Caki2 (cell line): ENCODE measurements at regions not wholly inside any gene's neighbourhood (a gene's known extent, or its start where the extent isn't known, plus 50 kb on each side); places are given as distances from the start of the nearest gene placed in this dataset.

Experiments used
- DNase-seq: peaks from one replicate; pipeline ENCODE4 v3.0.0-alpha.2; 2015; ENCODE audit warnings: low read depth
- in situ Hi-C: cut with HindIII; loops from 2 replicates; pipeline ENCODE4 v1.10.0; 2016; ENCODE audit warnings: low sequenced_read_pairs, low pct_unique_long_range_greater_than_20kb, mixed read lengths

DNA sequence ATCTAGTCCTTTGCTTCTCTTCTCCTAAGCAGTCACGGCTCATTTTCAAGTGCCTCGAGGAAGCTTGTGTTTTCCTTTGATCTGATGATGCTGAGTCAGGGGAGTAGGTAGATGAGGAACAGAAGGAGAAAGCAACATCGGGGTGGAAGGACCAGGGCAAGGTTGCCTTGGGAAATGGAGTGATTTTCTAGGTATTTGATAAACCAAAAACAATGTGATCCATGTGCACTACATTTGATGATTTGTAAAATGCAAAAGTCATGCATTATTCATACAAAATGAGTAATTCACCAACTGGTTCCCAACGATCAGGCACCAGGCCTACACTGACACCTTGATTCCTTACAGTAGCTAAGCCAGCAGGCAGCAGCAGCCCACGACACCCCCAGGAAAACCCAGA, 205.3 kb downstream of the ANAPC1 start:
- in situ Hi-C loops, result no loop called here
- DNase-seq, result peak; percentile 75

DNA sequence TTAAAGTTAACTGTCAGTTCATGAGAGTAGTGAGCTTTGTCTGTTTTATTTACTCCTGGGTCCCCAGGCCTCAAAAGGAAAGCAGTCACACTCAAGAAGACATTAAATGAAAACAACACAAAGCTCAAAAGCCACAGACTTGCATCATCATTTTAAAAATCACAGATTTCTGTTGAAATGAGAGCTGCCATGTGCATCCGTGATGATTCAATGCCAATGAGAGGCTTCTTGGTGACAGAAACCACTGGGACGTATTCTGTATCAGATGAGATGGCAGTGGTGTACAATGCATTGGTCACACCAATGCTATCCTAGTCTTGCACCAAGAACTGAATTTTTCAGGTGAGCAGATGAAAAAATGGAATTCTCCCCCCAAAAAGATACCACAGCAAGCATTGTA, 204.8 kb downstream of the ANAPC1 start:
- DNase-seq, result peak; percentile 30
- in situ Hi-C loops, result no loop called here

DNA sequence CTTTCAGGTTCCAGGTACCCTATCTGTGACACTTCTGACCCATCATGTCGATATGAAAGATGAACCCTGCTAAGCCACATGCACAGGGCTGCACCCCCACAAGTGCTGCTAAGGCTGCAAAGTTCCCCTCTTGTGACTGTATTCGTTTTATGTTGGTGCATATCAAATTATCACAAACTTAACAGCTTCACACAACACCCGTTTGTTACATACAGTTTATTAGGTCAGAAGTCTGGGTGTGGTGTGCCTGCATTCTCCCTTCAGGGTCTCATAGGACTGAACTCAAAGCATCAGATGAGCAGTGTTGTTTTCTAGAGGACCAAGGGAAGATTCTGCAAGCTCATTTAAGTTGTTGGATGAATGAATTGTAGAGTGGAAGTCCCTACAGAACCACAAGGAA, 199.4 kb downstream of the ANAPC1 start:
- no peak for DNase-seq
- in situ Hi-C loops, result no loop called here

DNA sequence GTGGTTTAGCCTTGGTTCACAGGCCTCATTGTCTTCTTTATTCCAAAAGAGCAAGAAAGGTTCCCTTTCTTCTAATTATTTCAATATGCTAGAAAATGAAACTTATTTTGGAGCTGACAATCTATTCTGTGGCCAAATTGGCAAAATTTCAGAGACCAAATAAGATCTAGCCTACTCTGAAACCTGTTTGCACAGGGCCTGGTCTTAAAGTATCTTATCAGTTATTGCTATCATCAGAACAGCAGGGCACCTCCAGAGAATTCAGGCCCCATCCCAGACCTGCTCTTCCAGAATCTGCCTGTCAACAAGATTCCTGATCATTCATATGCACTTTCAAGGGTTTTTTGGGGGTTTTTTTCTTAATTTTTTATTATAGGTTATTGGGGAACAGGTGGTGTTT, 198.7 kb downstream of the ANAPC1 start:
- in situ Hi-C loops, result no loop called here
- no peak for DNase-seq

DNA sequence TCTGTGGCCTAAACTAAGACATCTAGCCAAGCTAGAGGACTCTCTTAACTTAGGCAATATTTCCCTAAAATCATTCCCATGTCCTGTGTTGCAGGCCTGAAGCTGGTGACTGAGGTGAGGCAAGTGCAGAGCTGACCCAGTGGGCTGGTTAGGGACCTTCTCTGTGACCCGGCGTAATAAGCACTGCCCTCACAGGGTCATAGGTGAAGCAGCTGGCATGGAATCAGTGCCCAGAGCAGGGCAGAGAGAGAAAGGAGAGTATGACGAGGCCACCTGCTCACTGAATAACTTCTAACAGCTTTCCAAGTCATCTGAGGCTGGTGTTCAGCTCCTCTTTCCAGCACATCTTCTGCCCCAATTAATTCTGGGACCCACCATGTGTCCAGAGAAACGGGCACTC, 197.0 kb downstream of the ANAPC1 start:
- in situ Hi-C loops, result no loop called here
- DNase-seq, result no peak

DNA sequence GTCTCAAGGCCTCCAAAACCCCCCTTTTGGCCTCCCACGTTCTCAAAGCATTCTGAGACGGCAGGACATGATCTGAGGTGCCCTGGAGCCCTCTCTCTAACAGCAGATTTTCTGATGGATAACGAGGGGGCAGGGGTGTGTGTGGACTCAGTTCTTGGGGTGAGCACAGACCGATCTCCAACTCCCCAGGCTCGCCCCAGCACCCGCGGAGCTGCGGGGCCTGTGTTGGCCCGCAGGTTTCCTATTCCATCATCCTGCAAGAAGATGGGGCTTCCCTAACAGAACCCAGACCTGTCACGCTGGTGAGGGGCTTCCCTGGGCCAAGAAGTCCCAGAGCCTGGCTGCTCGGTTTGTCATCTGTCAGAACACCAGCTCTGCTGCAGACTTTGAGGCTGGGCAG, 196.1 kb downstream of the ANAPC1 start:
- in situ Hi-C loops, result no loop called here
- no peak for DNase-seq

DNA sequence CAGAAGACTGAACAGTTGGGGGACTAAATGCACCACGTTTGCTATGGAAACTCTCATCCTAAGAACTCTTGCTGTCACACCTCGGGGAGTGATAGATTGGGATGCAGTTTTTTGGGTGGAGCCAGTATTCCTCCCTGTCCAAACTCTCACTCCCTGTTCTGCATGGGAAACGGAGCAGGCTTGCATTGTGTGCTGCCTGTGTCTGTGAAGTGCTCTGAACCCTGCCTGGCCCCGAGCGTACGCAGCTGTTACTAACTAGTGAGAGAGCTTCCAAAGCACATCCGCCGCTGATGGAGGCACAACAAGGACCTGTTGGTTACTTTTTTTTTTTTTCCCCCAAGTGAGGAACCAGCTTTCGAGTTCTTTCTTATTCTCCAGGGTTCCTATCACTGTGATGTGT, 195.5 kb downstream of the ANAPC1 start:
- in situ Hi-C loops, result no loop called here

DNA sequence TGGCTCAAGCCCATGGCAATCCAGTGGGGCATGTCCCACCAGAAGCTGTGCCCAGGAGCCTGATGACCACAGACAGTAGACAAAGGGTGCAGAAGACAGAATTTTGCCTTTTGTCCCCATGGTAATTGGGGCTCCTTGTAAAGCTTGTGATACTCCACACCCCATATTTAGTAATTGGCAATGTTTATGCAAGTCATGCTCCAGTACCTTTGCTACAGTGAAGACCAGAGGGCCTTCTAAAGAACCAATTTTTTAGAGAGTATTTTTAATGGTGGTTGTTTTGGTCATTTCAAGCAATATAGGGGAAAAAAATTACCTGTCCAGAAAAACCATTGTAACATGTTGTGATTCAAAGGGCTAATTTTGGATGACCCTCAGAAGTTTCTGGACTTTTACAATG, 194.8 kb downstream of the ANAPC1 start:
- in situ Hi-C loops, result no loop called here
- DNase-seq, result no peak

More for the DNA sequence above, 195.5 kb downstream of the ANAPC1 start:
- no peak for DNase-seq

DNA sequence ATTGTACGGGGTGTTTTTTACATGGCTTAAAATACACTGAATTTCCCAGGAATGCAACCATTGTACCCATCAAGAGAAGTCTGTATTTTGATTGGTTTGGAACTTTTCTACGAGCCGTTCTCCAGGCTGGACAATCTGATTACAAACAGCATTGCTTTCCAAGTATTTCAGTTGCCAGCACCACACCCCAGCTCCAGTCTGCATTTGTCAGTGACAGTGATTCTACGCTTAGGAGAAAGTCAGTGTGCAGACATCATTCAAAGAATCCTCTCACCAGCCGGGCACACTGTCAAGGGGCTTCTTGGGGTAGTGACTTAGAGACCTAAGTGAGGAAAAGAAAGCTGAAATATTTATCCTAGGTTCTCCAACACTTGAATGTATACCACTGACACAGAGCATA, 194.1 kb downstream of the ANAPC1 start:
- no peak for DNase-seq
- in situ Hi-C loops, result no loop called here

DNA sequence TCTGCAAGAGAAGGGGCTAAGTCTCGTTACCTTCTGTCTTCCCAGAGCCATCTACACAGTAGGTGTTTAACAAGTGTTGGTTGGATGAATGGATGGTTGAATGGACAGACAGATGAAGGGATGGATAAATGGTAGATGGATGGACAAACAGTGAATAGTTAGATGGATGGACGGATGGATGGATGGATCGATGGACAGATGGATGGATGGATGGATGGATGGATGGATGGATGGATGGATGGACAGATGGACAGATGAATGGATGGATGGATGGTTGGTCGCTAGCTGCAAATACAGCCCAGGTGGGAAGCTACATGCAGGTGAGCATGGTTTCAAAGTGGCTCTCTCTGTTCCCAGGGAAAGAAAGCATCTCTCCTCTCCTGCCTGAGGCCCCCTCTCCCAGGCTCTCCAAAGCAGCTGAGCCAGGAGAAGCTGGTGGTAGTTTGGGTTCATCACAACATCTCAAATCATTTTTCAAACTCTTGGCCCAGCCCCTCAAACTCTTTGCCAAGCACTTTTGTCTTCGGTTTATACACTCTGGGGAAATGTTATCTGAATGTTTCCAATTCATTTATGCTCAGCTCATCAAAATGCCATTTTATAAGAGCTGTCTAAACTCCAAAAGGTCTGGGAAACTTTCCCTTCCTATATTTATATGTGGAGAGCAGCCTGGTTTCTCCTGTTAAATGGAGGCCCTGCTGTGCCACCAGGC, 192.7 kb downstream of the ANAPC1 start:
- in situ Hi-C loops, result no loop called here
- no peak for DNase-seq

DNA sequence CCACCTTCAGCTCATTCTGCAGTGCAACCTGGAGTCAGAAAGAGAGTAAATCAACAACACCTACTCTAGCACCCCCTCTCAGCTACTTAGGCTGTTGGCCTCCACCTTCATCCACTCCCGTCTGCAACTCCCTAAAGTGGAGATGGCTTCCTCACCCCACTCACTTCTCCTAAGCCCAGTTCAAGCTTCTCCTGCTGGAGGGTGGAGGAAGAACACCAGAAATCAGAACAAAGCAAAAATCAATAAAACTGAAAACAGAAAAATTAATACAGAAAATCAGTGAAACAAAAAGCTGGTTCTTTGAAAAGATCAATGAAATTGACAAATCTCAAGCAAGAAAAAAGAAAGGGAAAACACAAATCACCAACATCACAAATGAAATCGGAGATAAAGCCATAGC, 191.7 kb downstream of the ANAPC1 start:
- in situ Hi-C loops, result no loop called here
- no peak for DNase-seq

DNA sequence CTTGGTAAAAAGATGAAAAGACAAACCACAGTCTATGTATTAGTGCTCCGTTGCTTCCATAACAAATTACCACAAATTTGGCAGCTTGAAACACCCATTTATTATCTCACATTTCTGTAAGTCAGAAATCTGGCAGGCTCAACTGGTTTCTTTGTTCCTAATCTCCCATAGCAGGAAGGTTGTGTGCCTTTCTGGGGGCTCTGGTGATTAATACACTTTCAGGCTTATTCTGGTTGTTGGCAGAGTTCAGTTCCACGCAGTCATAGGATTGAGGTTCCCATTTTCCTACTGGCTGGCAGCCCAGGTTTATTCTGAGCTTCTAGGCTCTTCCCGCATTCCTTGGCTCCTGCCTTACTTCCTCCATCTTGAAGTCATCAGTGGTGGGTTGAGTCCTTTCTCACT, 189.3 kb downstream of the ANAPC1 start:
- DNase-seq, result peak; percentile 10
- in situ Hi-C loops, result no loop called here

DNA sequence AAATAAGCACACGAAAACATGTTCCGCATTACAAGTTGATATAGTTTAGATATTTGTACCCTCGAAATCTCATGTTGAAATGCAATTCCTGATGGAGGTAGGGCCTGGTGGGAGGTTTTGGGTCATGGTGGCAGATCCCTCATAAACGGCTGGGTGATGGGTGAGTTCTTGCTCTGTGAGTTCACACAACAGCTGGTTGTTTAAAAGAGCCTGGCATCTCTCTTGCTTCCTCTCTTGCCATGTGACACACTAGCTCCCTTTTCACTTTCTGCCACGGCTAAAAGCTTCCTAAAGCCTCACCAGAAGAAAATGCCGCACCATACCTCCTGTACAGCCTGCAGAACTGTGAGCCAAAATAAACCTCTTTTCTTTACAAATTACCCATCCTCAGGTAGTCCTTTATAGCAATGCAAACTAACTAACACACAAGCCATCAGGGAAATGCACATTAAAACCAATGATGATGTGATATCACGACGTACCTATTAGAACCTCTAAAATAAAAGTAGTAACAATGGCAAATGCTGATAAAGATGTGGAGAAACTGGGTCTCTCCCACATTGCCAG, 188.5 kb downstream of the ANAPC1 start:
- in situ Hi-C loops, result no loop called here
- DNase-seq, result no peak

DNA sequence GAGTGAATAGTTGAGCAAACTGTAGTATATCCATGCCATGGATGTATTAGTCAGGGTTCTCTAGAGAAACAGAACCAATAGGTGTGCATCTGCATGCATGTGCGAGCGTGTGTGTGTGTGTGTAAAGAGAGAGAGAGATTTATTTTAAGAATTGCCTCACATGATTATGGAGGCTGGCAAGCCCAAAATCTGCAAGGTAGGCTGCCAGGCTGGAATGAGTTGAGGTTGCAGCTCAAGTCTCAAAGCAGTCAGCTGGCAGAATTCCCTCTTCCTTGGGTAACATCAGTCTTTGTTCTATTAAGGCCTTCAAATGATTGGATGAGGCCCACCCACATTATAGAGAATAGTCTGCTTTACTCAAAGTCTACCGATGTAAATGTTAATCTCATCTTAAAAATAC, 187.8 kb downstream of the ANAPC1 start:
- in situ Hi-C loops, result no loop called here
- no peak for DNase-seq

DNA sequence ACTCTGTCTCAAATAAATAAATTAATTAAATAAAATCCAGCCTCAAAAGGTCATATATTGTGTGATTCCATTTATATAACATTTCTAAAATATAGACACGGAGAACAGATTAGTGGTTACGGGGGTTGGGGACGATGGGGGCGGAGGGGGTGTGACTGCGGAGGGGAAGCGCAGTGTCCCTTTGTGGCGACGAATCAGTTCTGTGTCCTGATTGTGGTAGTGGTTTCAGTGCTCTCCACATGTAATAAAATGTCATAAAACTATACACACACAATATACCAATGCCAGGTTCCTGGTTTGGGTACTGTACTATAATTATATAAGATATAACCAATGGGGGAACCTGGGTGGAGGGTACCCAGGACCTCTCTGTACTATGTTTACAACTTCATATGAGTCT, 186.4 kb downstream of the ANAPC1 start:
- no peak for DNase-seq
- in situ Hi-C loops, result no loop called here

DNA sequence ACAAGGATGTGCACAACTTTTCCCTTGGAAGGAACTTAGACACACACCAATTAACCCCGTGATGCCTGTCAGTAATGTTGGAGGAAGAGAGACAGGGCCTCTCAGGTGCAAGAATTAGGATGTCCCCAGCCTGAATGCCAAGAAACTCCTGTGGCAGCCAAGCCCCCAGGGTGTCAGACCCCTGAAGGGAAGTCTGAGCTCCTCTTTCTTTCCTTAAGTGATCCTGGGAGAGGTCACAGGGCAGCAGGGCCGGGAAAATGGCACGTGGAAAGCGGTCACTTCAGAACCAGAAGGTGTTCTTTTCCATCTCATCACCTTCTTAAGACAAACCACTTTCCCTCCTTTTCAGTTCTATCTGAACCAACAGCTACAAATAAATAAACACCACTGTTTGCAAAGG, 185.9 kb downstream of the ANAPC1 start:
- no peak for DNase-seq
- in situ Hi-C loops, result no loop called here

DNA sequence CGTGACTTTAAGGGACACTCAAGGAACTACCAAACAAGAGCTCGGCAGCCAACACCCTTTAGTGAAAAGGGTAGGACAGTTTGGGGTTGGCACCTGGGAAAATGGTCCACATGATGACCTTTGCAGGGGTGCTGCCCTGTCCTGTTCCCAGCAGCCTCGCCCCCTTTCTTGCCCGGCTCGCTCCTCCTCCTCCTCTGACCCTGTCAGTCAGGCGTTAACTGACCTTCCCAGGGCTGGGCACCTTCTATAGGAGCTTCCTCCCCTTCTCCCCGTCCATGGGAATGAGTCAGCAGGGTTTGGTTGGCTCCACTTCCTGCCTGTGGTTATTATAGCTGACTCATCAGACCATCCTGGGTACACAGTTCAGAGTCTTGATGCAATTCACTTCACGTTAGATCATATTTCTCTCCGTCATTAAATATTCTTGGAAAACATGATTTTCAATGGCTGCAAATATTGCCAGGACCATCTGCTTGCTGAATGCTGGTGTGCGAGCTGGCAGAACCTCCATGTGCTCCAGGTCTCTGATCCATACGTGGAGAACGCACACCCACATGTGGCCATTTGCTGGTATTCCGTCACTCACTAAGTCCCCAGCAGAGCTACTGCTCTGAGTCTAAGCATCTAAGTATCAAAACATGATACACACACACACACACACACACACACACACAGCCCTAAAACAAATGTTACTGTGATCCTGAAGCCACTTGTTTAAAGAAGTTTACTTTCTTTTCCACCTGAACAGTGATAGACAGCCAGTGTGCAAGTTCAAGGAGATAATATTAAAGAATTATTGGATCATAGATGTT, 185.0 kb downstream of the ANAPC1 start:
- in situ Hi-C loops, result no loop called here
- peak; percentile 100 for DNase-seq

DNA sequence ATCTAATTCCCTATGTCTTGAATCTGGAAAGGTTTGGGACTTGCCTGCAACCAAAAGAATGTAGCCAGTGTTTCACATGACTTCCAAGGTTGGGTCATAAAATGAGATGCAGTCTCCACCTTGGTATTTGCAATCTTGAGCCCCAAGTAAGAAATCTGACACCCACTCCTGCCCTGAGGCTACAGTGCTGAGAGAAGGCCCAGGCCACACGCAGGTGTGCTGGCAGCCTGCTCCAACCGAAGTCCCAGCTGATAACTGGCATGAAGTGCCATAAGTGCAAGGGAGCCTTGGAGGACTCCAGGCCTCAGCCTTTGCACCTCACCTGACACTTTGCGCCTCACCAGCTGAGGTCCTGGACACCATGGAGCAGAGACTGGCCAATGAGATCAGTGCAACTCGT, 182.7 kb downstream of the ANAPC1 start:
- no peak for DNase-seq
- in situ Hi-C loops, result no loop called here

DNA sequence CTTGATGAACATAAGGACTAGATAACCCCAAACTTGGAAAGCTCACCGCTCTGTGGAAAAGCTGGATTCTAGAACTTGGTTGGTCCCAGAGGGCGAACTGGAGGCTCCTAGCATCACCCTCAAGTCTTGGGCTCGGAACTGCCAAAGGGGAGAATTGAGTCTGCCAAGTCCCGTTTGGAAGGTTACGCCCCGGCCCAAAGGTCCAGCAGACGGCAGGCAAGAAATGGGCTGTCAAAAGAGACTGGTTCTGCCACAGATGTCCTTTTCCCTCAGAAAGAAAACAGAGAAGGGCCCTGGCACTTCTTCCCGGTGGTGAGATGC, 182.2 kb downstream of the ANAPC1 start:
- no peak for DNase-seq
- in situ Hi-C loops, result no loop called here
